ENCODE measurements at regions not wholly inside any gene's neighbourhood (a gene's known extent, or its start where the extent isn't known, plus 50 kb on each side); places are given as distances from the start of the nearest gene placed in this dataset.
"Not testable (repeated sequence)": the region's sequence is repeated elsewhere in the genome, so short reads cannot be mapped to it uniquely, and the experiment has no call there.

DNA sequence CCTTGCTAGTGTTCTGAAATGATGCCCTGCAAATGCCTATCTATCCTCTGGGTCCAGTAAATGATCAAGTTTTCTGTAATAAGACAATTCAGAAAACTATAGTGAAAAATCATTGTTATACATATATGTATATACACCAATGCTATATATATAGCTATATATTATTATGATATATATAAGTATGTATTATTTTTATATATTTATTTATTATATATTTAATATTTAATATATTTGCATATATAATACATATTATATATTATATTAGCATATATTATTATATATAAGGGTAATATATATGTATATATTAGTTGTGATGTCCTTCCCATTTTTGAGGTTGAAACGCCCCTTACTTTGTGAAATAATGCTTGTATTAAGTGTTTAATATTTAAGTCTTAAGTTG, 181.4 kb upstream of the CACNA2D1 start:
- no peak for DNase-seq (ENCODE audit: low read depth, low spot score)

DNA sequence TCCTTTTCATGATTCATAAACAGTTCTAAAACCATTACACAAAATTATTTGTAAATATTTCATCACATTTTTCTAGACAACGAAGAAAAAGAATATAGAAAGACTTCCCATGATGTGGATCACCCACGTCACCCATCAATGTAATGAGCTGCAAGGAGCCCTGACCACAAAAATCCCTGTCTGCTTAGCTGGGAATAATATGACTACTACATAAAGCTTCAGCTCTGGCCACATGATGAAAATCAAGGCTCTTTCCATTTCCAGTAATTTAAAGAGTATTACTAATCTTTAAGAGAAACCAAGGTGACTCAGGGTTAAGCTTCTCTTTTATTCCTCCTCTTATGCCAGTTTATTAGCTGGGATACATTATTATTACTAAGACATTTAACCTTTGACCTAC, 180.8 kb upstream of the CACNA2D1 start:
- DNase-seq (ENCODE audit: low read depth, low spot score), result no peak

DNA sequence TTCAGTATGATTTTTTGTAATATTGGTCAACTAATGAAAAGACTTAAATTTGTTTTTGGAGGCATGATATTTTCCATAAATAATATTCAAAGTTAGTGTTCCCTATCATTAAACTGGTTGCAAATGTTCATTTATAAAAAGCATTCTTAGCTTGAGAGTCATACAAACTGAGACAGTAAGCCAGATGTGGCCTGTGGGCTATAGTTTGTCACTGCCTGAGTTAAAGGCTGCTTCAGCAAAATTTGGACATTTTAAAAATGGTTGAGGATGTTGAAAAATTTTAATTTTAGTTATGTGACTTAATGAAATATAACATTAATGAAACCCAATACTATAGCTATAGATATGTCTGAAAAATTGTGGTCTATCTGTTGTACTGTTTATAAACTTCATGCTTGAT, 180.2 kb upstream of the CACNA2D1 start:
- no peak for DNase-seq (ENCODE audit: low read depth, low spot score)

DNA sequence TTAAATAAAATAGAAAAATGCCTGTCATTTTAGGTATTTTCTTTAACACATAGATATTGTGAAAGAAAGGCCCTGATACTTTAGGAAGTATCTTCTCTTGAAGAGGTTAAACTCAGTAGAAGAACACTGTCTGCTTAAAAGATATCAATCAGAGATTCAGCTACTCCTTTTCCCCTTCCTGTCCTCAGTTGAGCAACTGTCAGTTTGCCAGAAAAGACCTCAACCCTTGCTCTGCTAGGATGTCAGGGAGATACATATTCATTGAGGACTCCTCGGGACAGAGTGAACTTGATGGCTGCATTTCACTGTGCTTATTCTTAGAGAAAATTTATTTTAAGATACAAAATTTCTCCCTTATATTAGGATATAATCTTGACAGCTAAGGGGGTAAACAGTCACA, 173.6 kb upstream of the CACNA2D1 start:
- no peak for DNase-seq (ENCODE audit: low read depth, low spot score)

DNA sequence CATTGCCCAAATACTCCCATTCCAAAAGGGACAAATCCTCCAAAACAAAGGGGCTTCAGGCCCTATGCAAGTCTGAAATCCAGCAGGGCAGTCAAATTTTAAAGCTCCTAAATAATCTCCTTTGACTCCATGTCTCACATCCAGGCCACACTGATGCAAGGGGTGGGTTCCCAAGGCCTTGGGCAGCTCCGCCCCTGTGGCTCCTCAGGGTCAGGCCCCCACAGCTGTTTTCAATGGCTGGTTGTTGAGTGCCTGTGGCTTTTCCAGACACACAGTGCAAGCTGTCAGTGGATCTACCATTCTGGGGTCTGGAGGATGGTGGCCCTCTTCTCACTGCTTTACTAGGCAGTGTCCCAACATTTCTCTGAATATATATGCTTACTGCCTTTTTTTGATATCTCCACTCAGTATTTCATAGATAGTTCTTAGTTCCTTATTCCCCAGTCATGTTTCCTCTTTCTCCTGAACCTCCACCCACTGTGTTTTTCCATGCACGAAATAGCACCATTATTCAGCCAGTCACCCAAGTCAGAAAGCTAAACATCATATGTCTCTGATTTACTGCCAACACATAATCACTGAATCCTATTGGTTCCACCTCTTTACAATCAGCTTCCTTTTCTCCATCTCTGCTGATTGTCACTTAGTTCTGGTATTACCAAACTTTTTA, 172.6 kb upstream of the CACNA2D1 start:
- no peak for DNase-seq (ENCODE audit: low read depth, low spot score)

DNA sequence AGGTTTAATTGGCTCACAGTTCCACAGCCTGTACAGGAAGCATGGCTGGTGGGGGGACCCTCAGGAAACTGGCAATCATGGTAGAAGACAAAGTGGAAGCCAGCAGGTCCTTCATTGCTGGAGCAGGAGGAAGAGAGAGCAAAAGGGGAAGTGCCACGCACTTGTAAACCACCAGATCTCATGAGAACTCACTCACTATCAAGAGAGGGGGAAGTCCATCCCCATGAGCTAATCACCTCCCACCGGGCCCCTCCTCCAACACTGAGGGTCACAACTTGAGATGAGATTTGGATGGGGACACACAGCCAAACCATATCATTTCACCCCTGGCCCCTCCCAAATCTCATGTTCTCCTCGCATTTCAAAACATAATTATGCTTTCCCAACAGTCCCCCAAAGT, 171.9 kb upstream of the CACNA2D1 start:
- no peak for DNase-seq (ENCODE audit: low read depth, low spot score)

DNA sequence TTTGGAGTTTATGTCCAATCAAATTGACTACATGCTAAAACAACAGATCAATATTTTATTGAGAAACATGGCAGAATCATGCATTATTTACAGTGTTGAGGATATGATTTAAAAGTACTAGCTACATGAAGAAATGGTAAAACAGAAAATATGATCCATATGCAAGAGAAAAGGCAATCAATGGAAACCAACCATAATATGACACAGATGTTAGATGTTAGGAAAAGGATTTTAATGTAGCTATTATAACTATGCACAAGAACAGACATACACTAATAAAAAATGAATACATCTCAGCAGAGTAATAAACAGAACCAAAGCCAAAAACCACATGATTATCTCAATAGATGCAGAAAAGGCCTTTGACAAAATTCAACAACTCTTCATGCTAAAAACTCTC, 166.2 kb upstream of the CACNA2D1 start:
- DNase-seq (ENCODE audit: low read depth, low spot score), result no peak

DNA sequence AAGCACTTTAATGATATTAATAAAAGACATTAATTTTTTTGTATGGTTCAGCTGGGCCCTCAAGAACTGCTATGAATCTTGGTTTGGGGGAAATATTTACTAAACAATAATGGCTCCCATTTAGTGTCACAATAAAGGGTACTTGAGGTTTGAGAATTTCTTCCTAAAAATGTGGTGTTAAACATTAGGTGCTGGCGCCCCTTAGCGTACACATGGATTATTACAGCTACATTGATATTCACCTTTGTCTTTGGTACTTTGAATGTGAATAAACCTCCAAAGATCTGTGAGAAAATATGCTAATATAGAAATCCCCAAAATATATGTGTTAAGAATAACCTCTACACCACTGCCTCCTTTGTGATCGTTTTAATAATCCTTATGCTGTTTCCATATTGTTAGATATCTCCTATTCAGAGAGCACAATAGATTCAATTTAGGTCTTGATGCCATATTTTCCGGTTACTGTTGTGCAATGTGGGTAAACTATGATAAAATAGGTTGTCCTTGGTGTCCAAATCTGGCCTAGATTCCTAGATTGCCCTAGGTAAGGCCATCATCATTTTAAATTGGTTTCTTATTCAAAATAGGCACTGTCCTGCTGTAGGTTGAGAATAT, 161.8 kb upstream of the CACNA2D1 start:
- no peak for DNase-seq (ENCODE audit: low read depth, low spot score)

DNA sequence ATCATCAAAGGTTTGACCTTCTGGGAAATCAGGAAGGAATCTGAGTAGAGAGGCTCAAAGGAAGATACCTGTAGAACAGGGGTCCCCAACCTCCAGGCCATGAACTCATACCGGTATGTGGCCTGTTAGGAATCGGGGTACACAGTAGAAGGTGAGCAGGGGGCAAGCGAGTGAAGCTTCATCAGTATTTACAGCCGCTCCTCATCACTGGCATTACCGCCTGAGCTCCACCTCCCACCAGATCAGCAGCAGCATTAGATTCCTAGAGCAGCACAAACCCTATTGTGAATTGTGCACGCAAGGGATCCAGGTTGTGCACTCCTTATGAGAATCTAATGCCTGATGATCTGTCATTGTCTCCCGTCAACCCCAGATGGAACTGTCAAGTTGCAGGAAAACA, 158.5 kb upstream of the CACNA2D1 start:
- no peak for DNase-seq (ENCODE audit: low read depth, low spot score)

DNA sequence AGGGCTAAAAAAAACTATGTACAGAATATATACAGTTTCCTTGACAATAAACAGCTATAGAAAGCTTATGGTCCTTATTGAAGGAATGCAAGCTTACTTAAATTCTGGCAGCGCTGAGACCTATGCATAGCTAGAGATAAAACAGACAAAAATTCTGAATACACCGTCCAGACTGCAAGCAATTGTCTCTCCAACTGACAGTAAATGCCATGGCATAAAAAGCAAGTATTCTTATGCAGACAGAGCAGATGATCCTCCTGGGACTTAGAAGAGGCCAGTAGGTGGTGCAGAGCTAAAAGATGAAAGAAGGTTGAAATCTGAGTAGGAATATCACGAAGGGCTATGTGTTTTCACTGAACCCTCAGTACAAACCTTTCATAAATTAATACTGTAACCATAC, 157.0 kb upstream of the CACNA2D1 start:
- no peak for DNase-seq (ENCODE audit: low read depth, low spot score)

DNA sequence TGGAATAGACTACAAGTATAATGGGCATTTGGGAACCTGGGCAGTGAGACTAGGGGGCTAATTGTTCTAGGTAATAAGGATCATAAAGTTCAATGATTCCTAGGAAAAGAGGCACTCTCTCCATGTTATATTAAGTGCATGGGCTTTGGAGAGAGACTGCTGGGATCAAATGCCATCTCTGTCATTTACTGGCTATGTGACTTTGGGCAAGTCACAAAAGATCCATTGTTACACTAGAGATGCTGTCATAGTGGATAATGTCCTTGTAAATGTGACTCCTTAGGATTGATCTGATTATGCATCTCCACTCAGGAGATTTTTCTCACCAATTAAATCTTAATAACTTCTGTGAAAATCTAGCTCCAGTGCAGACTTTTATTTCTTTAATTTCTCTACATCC, 156.3 kb upstream of the CACNA2D1 start:
- DNase-seq (ENCODE audit: low read depth, low spot score), result no peak

DNA sequence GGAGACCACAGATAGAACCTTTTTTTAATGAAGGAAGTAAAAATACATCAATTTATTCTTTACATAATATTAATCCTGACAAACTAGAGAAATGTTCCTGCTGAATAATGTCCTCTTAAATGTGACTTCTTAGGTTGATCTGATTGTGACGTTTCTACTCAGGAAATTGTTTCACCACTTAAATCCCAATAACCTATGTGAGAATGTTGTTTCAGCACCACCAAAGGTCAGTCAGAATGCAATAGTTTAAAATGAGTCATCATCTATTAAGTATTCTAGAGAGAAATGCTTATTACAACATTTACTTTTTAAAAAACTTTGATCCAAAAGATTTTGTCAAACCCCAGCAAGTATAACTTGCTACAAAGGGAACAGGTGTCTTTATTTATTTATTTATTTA, 155.4 kb upstream of the CACNA2D1 start:
- DNase-seq (ENCODE audit: low read depth, low spot score), result peak; percentile 50

DNA sequence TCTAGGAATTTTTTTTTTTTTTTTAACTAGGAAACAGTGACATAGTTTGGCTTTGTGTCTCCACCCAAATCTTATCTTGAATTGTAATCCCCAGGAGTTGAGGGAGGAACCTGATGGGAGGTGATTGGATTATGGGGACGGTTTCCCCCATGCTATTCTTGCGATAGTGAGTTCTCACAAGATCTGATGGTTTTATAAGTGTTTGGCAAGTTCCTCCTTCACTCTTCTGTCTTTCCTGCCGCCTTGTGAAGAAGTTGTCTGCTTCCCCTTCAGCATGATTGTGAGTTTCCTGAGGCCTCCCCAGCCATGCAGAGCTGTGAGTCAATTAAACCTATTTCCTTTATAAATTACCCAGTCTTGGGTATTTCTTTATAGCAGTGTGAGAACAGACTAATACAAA, 152.2 kb upstream of the CACNA2D1 start:
- not testable (repeated sequence) for DNase-seq (ENCODE audit: low read depth, low spot score)

DNA sequence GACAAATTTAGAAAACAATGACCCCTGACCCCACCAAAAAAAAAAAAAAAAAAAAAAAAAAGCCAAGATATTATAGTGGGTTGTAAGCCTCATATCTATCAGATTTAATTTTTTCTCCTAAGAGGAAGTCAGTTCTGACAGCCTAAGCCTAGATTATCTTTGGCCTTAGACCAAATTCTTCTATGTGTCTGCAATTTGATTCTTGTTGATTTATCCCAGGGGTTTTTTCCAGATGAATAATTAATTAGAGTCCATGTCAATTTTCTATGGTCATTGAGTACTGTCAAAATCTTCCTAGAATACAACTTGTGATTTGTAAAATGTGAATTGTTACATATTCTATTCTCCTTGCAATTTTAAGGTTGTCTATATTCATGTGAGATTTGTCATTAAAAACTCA, 151.6 kb upstream of the CACNA2D1 start:
- DNase-seq (ENCODE audit: low read depth, low spot score), result no peak

DNA sequence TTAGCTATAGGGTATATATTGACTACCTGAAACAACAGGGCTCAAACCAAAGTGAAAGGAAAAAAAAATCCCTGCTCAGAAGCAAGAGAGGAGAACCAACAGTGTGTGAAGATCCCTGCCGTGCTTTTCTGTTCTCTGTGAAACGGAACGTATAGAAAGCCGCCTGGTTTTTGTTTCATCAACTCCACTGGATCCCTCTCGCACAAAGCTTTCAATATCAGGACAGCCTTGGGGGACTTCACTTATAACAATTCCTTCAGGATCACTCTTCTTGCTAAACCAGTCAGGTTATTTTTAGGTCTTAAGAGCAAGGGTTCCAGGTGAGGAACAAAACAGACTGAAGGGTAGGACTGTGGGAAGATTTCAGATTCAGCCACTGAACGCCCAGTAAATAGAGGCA, 151.1 kb upstream of the CACNA2D1 start:
- no peak for DNase-seq (ENCODE audit: low read depth, low spot score)

DNA sequence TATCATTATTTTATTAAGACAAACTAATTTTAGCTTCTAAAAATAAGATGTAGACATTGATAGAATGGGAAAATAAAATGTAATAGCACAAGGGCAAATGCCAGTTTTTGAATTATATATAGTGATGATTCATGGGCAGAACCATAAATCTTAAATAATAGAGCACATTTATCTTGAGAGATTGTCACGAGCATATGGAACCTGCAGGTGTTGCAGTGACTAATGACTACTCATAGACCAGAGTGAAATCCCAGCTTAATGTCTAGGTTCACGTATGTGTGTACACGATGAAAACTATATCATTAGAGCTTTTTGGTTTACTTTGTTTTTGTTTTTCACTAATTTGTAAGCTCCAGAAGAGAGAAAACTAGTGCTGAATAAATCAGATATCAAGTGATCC, 150.2 kb upstream of the CACNA2D1 start:
- DNase-seq (ENCODE audit: low read depth, low spot score), result no peak

DNA sequence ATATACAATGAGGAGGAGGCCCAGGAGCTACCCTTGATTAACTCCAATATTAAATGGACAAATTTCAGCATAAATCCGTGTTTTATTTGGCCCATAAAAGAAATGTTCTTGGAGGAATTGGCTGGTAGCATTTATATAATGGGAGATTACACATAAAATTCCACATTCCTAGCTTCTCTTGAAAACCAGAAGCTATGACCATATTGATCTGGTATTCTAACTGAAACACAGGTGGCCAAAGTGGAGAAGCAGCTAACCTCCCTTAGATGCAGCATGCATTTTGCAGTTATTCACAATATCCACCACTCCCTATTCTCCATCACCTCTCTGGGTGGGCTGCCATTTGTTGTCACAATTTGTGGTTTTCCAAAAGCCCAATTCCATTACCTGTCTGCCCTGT, 148.8 kb upstream of the CACNA2D1 start:
- DNase-seq (ENCODE audit: low read depth, low spot score), result no peak

DNA sequence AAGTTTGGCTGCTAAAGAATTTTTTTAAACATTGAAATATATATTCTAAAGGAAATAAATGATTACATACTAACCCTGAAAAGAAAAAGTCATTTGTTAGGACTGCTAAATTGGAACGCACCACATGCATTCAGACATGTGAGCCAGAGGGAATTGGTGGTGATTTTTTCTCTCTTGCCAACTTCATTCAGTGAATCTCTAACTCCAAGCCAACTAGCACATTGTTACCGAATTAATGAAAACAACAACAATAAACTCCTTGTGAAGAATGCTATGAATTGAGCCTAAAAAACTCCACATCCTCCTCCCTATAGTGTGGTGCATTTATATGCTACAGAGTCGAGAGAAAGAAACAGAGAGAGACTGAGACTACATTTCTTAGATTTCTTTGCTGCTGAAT, 135.5 kb upstream of the CACNA2D1 start:
- DNase-seq (ENCODE audit: low read depth, low spot score), result no peak

DNA sequence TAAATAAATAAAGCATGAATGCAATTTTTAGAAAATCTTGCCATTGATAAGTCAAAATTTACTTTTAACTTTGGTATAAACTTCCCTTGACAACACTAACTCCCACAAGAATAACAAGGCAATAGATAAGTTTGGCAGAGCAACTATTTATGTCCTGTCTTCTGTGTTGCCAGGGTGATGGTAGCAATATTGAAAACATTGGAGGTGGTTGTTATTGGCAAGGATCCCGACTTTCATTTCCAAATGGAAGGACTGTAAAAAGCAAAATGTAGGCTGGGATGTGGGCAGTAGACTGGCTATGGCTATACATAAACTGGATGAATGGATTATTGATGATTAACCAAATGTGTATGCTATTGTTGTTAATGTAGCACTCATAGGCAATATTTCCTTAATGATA, 134.9 kb upstream of the CACNA2D1 start:
- DNase-seq (ENCODE audit: low read depth, low spot score), result peak; percentile 65

DNA sequence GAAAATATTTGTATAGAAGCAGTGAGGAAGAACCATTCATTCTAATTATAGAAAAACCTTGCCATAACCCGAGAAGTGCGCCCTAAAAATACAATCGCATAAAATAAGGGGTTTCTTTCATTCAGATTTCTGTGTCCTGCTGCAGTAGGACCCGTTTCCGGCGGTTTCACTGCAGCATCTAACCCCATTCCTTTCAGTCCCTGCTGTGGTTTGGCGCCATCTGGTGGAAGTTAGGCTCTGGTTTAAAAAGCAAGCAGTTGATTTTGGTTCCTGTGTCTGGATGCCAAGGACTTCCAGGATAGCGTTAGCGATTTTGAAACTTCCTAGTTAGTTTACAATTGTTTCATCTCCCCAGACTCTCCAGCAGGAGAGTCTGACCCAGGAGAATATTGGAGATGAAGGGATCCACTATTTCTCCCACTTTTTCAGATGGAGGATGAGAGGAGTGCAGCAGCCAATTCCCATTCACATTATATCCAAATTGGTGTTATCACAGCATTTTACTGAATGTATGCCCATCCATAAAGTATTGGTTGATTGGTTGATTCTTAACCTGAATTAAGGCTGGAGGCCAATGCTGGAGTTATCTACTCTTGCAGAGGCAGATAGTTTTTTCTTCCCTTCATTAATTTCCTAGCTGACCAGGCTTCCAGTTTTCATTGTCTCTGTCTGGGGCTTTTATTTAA, 128.8 kb upstream of the CACNA2D1 start:
- no peak for DNase-seq (ENCODE audit: low read depth, low spot score)

DNA sequence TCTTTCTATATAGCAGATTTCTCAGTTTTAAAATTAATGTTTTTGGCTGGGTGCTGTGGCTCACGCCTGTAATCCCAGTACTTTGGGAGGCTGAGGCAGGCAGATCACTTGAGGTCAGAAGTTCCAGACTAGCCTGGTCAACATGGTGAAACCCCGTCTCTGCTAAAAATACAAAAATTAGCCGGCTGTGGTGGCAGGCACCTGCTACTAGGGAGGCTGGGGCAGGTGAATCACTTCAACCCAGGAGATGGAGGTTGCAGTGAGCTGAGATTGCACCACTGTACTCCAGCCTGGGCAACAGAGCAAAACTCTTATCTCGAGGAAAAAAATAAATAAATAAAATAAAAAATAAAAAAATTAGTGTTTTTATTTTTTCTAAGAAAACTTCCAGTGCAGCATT, 127.5 kb upstream of the CACNA2D1 start:
- not testable (repeated sequence) for DNase-seq (ENCODE audit: low read depth, low spot score)

DNA sequence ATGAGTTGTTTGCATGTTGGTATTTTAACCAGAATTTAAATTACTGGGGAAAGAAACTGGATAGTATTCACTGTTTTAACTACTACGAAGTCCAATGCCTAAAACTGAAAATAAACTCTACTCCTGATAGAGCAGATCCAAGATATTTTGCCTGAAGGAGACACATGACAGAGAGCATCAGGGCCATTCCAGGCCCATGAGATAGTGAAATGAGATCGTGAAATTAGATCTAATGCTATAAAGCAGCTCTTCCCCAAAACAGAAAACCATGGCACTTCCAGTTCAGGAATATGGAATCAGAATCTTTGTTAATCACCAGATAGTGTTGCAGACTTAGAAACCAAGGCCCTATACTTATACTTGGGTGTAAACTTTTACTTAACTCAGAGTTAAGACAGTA, 124.3 kb upstream of the CACNA2D1 start:
- DNase-seq (ENCODE audit: low read depth, low spot score), result no peak

DNA sequence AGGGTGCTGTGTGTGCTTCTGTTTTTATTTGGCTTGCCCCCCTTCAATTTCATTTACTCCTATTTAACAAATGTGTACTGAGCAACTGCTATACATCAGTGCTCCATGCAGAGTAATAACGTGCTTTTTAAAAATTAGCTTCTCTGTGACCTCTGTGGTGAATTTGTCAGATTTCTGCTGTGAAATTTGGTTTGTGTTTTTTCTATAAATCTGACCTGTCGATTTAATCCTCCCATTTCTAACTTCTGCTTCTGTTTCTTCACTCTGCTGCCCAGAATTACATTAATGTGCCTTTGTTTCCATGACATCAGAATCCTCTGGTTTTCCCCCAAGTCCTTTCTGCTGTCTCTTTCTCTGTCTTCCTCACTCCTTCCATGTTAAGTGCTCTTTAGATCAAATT, 123.8 kb upstream of the CACNA2D1 start:
- DNase-seq (ENCODE audit: low read depth, low spot score), result no peak

Measured in brain pericyte (primary cell).